ENCODE measurements at regions not wholly inside any gene's neighbourhood (a gene's known extent, or its start where the extent isn't known, plus 50 kb on each side); places are given as distances from the start of the nearest gene placed in this dataset.
"Not testable (repeated sequence)": the region's sequence is repeated elsewhere in the genome, so short reads cannot be mapped to it uniquely, and the experiment has no call there.

DNA sequence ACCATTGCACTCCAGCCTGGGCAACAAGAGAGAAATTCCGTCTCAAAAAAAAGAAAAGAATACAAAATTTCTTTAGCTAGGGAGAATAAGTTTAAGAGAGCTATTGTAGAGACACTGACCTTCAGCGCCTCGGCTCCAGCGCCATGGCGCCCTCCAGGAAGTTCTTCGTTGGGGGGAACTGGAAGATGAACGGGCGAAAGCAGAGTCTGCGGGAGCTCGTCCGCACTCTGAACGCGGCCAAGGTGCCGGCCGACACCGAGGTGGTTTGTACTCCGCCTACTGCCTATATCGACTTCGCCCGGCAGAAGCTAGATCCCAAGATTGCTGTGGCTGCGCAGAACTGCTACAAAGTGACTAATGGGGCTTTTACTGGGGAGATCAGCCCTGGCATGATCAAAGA lies 167.6 kb upstream of the ST6GALNAC5 start:
- TF ChIP-seq, protein P1, sequence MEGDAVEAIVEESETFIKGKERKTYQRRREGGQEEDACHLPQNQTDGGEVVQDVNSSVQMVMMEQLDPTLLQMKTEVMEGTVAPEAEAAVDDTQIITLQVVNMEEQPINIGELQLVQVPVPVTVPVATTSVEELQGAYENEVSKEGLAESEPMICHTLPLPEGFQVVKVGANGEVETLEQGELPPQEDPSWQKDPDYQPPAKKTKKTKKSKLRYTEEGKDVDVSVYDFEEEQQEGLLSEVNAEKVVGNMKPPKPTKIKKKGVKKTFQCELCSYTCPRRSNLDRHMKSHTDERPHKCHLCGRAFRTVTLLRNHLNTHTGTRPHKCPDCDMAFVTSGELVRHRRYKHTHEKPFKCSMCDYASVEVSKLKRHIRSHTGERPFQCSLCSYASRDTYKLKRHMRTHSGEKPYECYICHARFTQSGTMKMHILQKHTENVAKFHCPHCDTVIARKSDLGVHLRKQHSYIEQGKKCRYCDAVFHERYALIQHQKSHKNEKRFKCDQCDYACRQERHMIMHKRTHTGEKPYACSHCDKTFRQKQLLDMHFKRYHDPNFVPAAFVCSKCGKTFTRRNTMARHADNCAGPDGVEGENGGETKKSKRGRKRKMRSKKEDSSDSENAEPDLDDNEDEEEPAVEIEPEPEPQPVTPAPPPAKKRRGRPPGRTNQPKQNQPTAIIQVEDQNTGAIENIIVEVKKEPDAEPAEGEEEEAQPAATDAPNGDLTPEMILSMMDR (conservative IDR thresholded peaks at IDR 0.05): not testable (repeated sequence)
- TF ChIP-seq EZH2 (IDR thresholded peaks at IDR 0.05; ENCODE audit: low read depth): not testable (repeated sequence)

Measured in PC-9 (cell line).